Central memory CD4-positive, alpha-beta T cell (primary cell): ENCODE measurements at regions not wholly inside any gene's neighbourhood (a gene's known extent, or its start where the extent isn't known, plus 50 kb on each side); places are given as distances from the start of the nearest gene placed in this dataset.
"Not testable (repeated sequence)": the region's sequence is repeated elsewhere in the genome, so short reads cannot be mapped to it uniquely, and the experiment has no call there.

Experiments
- DNase-seq: peaks from one replicate; pipeline ENCODE4 v3.0.0; 2022

DNA sequence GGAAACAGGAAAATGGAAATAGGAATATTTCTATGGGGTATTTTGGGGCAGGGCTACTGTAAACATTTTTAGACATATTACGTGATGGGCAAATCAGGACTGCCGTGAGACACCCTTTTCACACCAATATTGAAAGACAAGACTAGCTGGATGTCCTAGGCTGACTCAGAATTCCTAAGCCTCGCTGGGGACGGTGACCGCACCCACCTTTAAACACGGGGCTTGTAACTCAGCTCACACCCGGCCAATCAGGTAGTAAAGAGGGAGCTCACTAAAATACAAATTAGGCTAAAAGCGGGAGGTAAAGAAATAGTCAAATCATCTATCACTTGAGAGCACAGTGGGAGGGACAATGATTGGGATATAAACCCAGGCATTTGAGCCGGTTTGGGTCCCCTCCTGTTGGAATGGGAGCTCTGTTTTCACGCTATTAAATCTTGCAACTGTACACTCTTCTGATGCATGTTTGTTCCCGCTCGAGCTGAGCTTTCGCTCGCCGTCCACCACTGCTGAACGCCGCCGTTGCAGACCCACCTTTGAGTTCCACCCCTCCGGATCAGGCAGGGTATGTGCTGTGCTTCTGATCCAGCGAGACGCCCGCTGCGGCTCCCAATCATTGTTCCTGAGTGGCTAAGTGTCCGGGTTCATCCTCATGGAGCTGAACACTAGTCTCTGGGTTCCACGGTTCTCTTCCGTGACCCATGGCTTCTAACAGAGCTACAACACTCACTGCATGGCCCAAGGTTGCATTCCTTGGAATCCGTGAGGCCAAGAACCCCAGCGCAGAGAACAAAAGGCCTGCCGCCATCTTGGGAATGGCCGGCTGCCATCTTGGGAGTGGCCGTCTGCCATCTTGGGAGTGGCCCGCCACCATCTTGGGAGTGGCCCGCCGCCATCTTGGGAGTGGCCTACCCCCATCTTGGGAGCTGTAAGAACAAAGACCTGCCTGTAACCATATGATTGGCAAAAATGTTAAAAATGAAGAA is 152.6 kb downstream of the CRLF2 start:
- DNase-seq: no peak

- DNase-seq: not testable (repeated sequence)
Measured at GRCh38 chrX:1053600-1053999, 158.8 kb downstream of the CRLF2 start.

DNA sequence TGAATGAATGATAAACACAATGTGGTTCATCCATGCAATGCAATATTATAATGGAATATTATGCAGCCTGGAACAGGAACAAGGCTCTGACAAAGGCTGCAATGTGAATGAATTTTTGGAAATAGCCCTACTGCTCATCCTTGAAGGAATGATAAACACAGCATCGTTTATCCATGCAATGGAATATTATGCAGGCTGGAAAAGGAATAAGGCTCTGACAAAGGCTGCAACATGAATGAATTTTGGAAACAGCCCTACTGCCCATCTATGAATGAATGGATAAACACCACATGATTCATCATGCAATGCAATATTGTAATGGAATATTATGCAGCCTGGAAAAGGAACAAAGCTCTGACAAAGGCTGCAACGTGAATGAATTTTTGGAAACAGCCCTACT is 159.4 kb downstream of the CRLF2 start:
- no peak for DNase-seq

DNA sequence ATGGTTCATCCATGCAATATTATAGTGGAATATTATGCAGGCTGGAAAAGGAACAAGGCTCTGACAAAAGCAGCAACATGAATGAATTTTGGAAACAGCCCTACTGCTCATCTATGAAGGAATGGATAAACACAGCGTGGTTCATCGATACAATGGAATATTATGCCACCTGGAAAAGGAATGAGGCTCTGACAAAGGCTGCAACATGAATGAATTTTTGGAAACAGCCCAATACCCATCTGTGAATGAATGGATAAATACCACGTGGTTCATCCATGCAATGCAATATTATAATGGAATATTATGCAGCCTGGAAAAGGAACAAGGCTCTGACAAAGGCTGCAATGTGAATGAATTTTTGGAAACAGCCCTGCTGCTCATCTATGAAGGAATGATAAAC is 160.4 kb downstream of the CRLF2 start:
- DNase-seq: no peak

DNA sequence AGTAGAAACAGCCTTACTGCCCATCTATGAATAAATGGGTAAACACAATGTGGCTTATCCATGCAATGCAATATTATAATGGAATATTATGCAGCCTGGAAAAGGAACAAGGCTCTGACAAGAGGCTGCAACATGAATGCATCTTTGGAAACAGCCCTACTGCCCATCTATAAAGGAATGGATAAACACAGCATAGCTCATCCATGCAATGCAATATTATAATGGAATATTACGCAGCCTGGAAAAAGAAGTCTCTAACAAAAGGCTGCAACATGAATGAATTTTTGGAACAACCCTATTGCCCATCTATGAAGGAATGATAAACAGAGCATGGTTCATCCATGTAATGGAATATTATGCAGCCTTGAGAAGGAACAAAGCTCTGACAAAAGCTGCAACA is 161.0 kb downstream of the CRLF2 start:
- no peak for DNase-seq

DNA sequence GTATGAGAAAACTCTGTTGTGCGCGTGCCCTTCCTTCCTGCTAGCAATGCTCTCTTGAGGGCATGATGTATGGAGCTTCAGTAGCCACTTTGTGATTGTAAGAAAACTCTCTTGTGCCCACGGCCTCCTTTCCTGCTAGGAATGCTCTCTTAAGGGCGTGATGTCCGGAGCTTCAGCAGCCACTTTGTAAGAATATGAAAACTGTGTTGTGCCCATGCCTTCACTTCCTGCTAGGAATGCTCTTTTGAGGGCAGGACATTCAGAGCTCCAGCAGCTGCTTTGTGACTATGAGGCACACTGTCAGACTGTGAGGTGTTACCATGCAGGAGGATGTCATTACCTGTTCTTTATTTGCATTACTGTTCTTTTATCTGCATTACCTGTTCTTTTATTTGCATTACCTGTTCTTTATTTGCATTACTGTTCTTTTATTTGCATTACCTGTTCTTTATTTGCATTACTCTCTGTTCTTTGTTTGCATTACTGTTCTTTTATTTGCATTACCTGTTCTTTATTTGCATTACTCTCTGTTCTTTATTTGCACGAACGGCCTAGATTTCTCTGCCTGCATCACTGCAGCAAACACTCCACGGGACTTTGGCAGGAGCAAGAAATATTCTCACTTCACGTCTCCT is 166.7 kb downstream of the CRLF2 start:
- DNase-seq: no peak

- DNase-seq: no peak
Measured at GRCh38 chrX:1041091-1041490, 171.4 kb downstream of the CRLF2 start.

GRCh38 chrX:1035931-1036330 is 176.5 kb downstream of the CRLF2 start:
- DNase-seq: not testable (repeated sequence)

DNA sequence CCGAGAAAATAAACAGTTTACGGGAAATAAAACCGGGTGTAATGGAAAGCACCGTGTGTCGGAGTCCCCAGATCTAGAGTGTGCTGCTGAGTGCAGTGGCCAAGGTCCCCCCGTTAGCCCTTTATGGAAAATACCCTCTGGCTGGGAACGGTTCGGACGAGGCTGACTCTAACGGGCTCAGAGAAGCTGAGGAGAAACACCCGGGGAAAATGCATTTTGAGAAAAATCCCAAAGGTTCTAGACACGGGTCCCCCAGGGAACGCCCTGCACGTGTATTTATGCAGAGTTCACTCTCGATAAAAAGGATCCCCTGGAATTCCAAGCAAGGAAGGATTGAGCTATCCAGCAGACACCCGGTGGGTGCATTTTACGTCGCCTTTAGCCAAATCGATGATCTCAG is 177.2 kb downstream of the CRLF2 start:
- no peak for DNase-seq

- no peak for DNase-seq
Measured at GRCh38 chrX:1034717-1035116, 177.7 kb downstream of the CRLF2 start.

GRCh38 chrX:1031521-1032430 is 180.7 kb downstream of the CRLF2 start:
- DNase-seq: no peak

DNA sequence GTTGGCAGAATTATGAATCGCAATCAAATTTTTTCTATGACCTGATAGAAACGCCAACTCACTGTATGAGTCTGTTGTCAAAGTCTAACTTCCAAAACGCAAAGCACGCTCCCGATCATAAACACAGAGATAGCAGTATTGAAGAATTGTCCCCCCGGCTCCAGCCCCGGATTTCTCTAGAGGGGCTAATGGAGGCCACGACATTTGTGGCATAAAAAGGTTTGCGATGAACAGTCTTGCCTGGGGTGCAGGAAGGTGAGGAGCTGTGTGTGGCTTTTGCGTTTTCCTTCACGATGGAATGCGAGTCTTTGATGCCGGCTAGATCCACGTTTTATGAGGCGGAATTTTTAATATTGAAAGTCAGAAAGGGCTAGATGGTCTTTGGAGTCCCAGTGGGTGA is 183.0 kb downstream of the CRLF2 start:
- DNase-seq: no peak

DNA sequence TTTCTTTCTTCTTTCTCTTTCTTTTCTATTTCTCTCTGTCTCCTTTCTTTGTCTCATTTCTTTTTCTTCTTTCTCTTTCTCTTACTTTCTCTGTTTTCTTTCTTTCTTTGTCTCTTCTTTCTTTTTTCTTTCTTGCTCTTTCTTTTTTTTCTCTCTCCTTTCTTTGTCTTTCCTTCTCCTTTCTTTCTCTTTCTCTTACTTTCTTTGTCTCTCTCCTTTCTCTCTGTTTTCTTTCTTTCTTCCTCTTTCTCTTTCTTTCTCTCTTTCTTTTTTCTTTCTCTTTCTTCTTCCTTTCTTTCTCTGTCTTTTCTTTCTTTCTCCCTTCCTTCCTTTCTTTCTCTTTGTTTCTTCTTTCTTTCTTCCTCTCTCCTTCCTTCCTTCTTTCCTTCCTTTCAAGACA is 184.8 kb downstream of the CRLF2 start:
- no peak for DNase-seq

GRCh38 chrX:1027133-1027532 is 185.3 kb downstream of the CRLF2 start:
- no peak for DNase-seq

DNA sequence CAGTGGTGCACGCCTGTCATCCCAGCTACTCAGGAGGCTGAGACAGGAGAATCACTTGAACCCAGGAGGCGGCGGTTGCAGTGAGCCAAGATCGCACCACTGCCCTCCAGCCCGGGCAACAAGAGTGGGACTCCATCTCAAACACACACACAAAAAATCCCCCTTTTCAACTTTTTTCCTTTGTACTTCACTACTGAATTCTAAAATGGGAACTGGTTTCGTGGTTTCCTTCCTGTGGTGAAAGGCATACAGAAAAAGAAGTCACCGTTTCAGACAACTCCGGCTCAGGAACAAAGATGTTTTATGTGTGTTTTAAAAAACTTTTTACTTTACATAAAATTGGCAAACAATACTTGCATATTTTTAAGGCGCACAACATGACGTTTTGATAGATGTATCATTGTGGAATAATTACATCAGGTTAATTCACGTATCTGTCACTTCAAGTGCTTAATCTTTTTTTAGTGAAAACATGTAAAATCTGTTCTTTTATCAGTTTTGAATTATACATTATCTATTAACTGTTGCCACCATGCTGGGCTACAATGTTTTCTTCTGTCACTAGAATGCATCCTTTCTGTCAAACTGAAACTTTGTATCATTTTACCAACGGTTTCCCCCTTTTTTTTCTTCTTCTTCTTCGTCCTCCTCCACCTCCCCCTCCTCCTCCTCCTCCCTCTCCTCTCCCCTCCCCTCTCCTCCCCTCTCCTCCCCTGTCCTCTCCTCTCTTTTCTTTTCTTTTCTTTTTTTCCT is 186.0 kb downstream of the CRLF2 start:
- DNase-seq: peak; percentile 14

DNA sequence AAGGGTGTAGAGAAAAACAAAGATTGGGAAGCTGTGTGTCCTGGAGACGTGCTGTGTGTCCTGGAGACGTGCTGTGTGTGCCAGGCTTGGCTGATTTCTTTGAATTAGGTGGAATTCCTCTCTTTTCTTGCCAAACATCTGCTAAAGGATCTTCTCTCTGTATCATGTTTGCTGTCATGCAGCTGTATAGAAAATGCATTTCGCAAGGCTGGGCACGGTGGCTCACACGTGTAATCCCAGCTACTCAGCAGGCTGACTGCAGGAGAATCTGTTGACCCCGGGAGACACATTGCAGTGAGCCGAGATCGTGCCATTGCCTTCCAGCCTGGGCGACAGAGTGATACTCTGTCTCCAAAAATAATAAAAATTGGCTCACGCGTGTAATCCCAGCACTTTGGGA is 187.0 kb downstream of the CRLF2 start:
- no peak for DNase-seq

- no peak for DNase-seq
Measured at GRCh38 chrX:1023676-1024075, 188.8 kb downstream of the CRLF2 start.

DNA sequence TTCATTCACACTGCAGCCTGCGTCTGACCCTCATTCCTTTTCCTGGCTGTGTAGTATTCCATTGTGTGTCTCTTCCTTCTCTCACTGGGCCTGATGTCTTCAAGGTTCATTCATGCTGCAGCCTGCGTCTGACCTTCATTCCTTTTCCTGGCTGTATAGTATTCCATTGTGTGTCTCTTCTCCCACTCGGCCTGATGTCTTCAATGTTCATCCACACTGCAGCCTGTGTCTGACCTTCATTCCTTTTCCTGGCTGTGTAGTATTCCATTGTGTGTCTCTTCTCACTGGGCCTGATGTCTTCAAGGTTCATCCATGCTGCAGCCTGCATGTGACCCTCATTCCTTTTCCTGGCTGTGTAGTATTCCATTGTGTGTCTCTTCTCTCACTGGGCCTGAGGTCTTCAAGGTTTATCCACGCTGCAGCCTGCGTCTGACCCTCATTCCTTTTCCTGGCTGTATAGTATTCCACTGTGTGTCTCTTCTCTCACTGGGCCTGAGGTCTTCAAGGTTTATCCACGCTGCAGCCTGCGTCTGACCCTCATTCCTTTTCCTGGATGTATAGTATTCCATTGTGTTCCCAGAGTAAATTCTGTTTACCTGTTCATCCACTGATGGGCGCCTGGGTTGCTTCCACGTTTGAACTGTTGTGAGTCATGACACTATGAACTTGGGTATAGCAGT is 191.0 kb downstream of the CRLF2 start:
- DNase-seq: not testable (repeated sequence)

DNA sequence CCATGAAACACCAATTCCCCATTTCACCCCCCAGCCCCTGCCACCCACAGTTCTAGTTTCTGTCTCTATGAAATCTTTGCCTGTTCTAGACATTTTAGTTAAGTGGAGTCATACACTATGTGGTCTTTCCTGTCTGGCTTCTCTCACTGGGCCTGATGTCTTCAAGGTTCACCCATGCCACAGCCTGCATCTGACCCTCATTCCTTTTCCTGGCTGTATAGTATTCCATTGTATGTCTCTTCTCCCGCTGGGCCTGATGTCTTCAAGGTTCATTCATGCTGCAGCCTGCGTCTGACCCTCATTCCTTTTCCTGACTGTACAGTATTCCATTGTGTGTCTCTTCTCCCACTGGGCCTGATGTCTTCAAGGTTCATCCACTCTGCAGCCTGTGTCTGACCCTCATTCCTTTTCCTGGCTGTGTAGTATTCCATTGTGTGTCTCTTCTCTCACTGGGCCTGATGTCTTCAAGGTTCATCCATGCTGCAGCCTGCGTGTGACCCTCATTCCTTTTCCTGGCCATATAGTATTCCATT is 191.7 kb downstream of the CRLF2 start:
- DNase-seq: no peak

GRCh38 chrX:1016926-1017325 is 195.5 kb downstream of the CRLF2 start:
- not testable (repeated sequence) for DNase-seq

DNA sequence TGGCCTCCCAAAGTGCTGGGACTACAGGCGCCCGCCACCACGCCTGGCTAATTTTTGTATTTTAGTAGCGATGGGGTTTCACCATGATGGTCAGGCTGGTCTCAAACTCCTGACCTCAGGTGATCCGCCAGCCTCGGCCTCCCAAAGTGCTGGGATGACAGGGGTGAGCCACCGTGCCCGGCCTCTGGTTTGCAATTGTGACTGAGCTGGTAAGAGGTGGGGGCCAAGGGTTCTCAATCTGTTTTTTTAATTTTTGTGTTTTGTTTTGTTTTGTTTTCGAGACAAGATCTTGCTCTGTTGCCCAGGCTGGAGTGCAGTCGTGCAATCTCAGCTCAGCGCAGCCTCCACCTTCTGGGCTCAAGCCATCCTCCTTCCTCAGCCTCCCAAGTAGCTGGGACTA is 196.2 kb downstream of the CRLF2 start:
- DNase-seq: not testable (repeated sequence)
